ENCODE measurements at regions not wholly inside any gene's neighbourhood (a gene's known extent, or its start where the extent isn't known, plus 50 kb on each side); places are given as distances from the start of the nearest gene placed in this dataset.

DNA sequence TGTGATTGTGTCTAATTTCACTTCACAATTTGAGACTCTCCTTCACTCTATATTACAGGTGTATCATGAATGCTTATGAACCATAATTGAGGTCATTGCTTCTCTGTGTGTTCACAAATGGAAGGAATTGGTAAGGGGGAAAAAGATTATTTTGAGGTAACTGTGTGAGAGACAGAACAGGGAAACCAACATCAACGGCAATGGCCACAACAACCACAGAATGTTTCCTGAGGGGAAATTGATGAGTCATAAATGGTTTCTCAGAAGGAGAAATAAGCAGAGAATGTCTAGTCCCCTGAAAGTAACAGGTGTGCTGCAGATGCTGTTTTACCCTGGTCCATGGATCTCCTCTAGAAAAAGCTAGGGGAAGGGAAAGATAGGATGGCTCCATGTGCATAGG lies 361.2 kb upstream of the GALNT5 start:
- peaks cover 4% of the 10 kb centered on the region for H3K36me3 Mint-ChIP-seq
- no peak overlapping the region for H3K27ac Mint-ChIP-seq
- no peak overlapping the region for H3K4me3 Mint-ChIP-seq
- ChIA-PET POLR2A (no interaction called here), CTCF (no interaction called here)
- H3K27me3 Mint-ChIP-seq (ENCODE audit: low read depth): peaks cover 15% of the 10 kb centered on the region
- no peak for TF ChIP-seq ARID4B (CRISPR knock-in tag; IDR thresholded peaks at IDR 0.05; ENCODE audit: borderline replicate concordance)
- no peak for TF ChIP-seq TCF7 (CRISPR knock-in tag; IDR thresholded peaks at IDR 0.05; ENCODE audit: low read depth)
- no peak for TF ChIP-seq OVOL2 (CRISPR knock-in tag; IDR thresholded peaks at IDR 0.05; ENCODE audit: borderline replicate concordance)
- no peak for TF ChIP-seq CREB1 (CRISPR knock-in tag; IDR thresholded peaks at IDR 0.05)
- TF ChIP-seq HMGA2 (CRISPR knock-in tag; IDR thresholded peaks at IDR 0.05): no peak
- no peak for TF ChIP-seq ELF4 (CRISPR knock-in tag; IDR thresholded peaks at IDR 0.05; ENCODE audit: low read depth)
- no peak for TF ChIP-seq SMAD3 (CRISPR knock-in tag; IDR thresholded peaks at IDR 0.05; ENCODE audit: borderline replicate concordance)
- TF ChIP-seq FOXJ3 (CRISPR knock-in tag; IDR thresholded peaks at IDR 0.05; ENCODE audit: borderline replicate concordance): no peak
- TF ChIP-seq ZNF281 (CRISPR knock-in tag; IDR thresholded peaks at IDR 0.05): no peak
- TF ChIP-seq ZNF219 (CRISPR knock-in tag; IDR thresholded peaks at IDR 0.05; ENCODE audit: borderline replicate concordance): no peak
- no peak for TF ChIP-seq FOXP1 (CRISPR knock-in tag; IDR thresholded peaks at IDR 0.05; ENCODE audit: borderline replicate concordance)
- no peak for TF ChIP-seq NFATC4 (CRISPR knock-in tag; IDR thresholded peaks at IDR 0.05)
- TF ChIP-seq EMX1 (CRISPR knock-in tag; IDR thresholded peaks at IDR 0.05): no peak
- no peak for TF ChIP-seq SOX15 (CRISPR knock-in tag; IDR thresholded peaks at IDR 0.05)
- TF ChIP-seq, protein P1, sequence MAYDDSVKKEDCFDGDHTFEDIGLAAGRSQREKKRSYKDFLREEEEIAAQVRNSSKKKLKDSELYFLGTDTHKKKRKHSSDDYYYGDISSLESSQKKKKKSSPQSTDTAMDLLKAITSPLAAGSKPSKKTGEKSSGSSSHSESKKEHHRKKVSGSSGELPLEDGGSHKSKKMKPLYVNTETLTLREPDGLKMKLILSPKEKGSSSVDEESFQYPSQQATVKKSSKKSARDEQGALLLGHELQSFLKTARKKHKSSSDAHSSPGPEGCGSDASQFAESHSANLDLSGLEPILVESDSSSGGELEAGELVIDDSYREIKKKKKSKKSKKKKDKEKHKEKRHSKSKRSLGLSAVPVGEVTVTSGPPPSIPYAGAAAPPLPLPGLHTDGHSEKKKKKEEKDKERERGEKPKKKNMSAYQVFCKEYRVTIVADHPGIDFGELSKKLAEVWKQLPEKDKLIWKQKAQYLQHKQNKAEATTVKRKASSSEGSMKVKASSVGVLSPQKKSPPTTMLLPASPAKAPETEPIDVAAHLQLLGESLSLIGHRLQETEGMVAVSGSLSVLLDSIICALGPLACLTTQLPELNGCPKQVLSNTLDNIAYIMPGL (CRISPR knock-in tag; IDR thresholded peaks at IDR 0.05): no peak
- no peak for TF ChIP-seq ZSCAN18 (CRISPR knock-in tag; IDR thresholded peaks at IDR 0.05)
- no peak for TF ChIP-seq ZNF532 (CRISPR knock-in tag; IDR thresholded peaks at IDR 0.05; ENCODE audit: borderline replicate concordance)
- TF ChIP-seq, protein P2, sequence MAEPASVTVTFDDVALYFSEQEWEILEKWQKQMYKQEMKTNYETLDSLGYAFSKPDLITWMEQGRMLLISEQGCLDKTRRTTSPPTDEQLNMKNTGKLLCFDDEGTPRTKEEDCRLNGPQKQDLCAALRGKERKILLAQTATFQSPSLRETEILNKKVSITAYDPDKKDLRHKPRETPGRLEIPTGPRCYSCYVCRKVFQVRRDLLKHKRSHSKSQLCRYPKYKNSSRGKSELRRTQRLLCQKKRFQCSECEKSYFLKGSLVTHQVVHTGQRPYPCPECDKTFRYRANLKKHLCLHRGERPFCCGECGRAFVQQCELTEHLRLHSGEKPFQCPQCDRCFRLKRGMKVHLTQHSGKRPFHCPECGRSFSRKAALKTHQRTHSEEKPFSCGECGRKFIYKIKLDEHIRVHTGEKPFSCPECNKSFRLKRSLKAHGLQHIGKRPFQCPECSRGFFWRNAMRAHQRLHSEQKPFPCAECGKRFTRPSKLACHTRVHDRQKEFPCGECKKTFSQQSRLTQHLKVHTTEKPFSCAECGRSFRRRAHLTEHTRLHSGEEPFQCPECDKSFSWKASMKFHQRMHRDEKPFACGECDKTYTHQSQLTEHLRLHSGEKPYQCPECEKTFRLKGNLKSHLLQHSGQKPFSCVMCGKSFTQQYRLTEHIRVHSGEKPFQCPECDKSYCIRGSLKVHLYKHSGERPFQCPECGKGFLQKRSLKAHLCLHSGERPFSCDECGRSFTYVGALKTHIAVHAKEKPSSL (CRISPR knock-in tag; conservative IDR thresholded peaks at IDR 0.05): no peak
- no peak for TF ChIP-seq ZNF121 (CRISPR knock-in tag; IDR thresholded peaks at IDR 0.05)
- peaks cover 24% of the 10 kb centered on the region for H3K4me1 Mint-ChIP-seq
- H3K9me3 Mint-ChIP-seq: peaks cover 9% of the 10 kb centered on the region
- ATAC-seq: no peak
- no peak for DNase-seq (ENCODE audit: low spot score)
